GM12878 (cell line): ENCODE measurements at regions not wholly inside any gene's neighbourhood (a gene's known extent, or its start where the extent isn't known, plus 50 kb on each side); places are given as distances from the start of the nearest gene placed in this dataset.

ENCODE experiments used
- ATAC-seq: fragments of 200-7000 bp; cut with Tn5 transposase; 3 replicates; pipeline ENCODE4 v1.9.1; 2020; ENCODE audit warnings: mild to moderate bottlenecking, moderate library complexity
- BruUV-seq: library from RNA; stranded (reverse); fragments of 400-500 nt; replicated peaks from 2 replicates; lab custom pipeline; 2021; lab: Mats Ljungman, UMichigan
- CTCF ChIA-PET: fragments of 300-600 bp; sonication (Branson Sonifier 250); formaldehyde crosslinking; extraction: SDS; loops from one replicate; lab custom pipeline; 2021; ENCODE audit warnings: inconsistent platforms; lab: Yijun Ruan, JAX
- POLR2A ChIA-PET: fragments of 350-600 bp; formaldehyde crosslinking; extraction: SDS; loops from one replicate; lab custom pipeline; 2021; ENCODE audit warnings: inconsistent platforms; lab: Charles Lee
- RAD21 ChIA-PET: fragments of 300-600 bp; sonication (Branson Sonifier 250); formaldehyde crosslinking; loops from one replicate; lab custom pipeline; 2023; ENCODE audit warnings: antibody characterized with exemption; ENCODE audit not compliant: unreplicated experiment; lab: Charles Lee
- SMC1A ChIA-PET: fragments of 300-600 bp; sonication (Branson Sonifier 250); formaldehyde crosslinking; loops from one replicate; lab custom pipeline; 2023; ENCODE audit not compliant: unreplicated experiment, uncharacterized antibody; lab: Charles Lee
- DNase-seq: peaks from one replicate; pipeline ENCODE4 v3.0.0-alpha.2; 2011; ENCODE audit warnings: low read depth, low spot score
- FAIRE-seq: peaks from 3 replicates; lab custom pipeline; 2011; peaks lifted over from hg19 to GRCh38; lab: Jason Lieb, UNC
- H2AFZ ChIP-seq: 2 replicates; pipeline ENCODE4 v1.6.0; 2011; ENCODE audit warnings: low read depth, low read length, control low read depth; ENCODE audit not compliant: control insufficient read depth
- H3K27ac ChIP-seq: 2 replicates; pipeline ENCODE4 v1.5.1; 2011; ENCODE audit warnings: control low read depth; ENCODE audit not compliant: control insufficient read depth, insufficient read depth
- H3K27me3 ChIP-seq, 2 experiments: replicated peaks in 1 of 2; 2 replicates each; pipeline versions ENCODE4 v1.6.0 to v1.6.1; 2011; ENCODE audit warnings: low read length in 1 of 2; ENCODE audit not compliant: control insufficient read depth in 2 of 2, insufficient read depth in 2 of 2
- H3K36me3 ChIP-seq, 2 experiments: 2 replicates each; pipeline ENCODE4 v1.5.1; 2011; ENCODE audit warnings: low read length in 1 of 2; ENCODE audit not compliant: control insufficient read depth in 2 of 2, insufficient read depth in 2 of 2
- H3K4me1 ChIP-seq: 2 replicates; pipeline ENCODE4 v1.6.1; 2011; ENCODE audit warnings: mild to moderate bottlenecking, low read length, moderate library complexity, mixed read lengths; ENCODE audit not compliant: control insufficient read depth, insufficient read depth
- H3K4me2 ChIP-seq: 2 replicates; pipeline ENCODE4 v1.6.0; 2011; ENCODE audit warnings: control low read depth; ENCODE audit not compliant: control insufficient read depth, insufficient read depth
- H3K4me3 ChIP-seq: fragments of 200-600 bp; sonication (generic); 2 replicates; pipeline ENCODE4 v1.5.1; 2016
- H3K79me2 ChIP-seq: 2 replicates; pipeline ENCODE4 v1.6.0; 2011; ENCODE audit warnings: low read length; ENCODE audit not compliant: control insufficient read depth, insufficient read depth
- H3K9ac ChIP-seq: 2 replicates; pipeline ENCODE4 v1.8.0; 2011; ENCODE audit warnings: low read length, control low read depth, mixed read lengths; ENCODE audit not compliant: control insufficient read depth, insufficient read depth
- H3K9me3 ChIP-seq: replicated peaks from 3 replicates; pipeline ENCODE4 v1.5.1; 2011; ENCODE audit warnings: mild to moderate bottlenecking, low read length; ENCODE audit not compliant: control insufficient read depth, insufficient read depth
- H4K20me1 ChIP-seq: 2 replicates; pipeline ENCODE4 v1.6.0; 2011; ENCODE audit not compliant: control insufficient read depth, insufficient read depth
- HDGF ChIP-seq: fragments of 450-650 bp; IDR thresholded peaks from 2 replicates; pipeline ENCODE4 v1.6.1; 2016; ENCODE audit warnings: antibody characterized with exemption
- IKZF1 ChIP-seq: fragments of 450-650 bp; conservative IDR thresholded peaks from 2 replicates; pipeline ENCODE4 v1.6.1; 2017; ENCODE audit warnings: antibody characterized with exemption, mild to moderate bottlenecking
- IRF3 ChIP-seq: fragments of 450-650 bp; IDR thresholded peaks from 2 replicates; pipeline ENCODE4 v1.6.1; 2014; ENCODE audit warnings: mild to moderate bottlenecking
- MXI1 ChIP-seq: fragments of 150-350 bp; IDR thresholded peaks from 2 replicates; pipeline ENCODE4 v1.6.1; 2011; ENCODE audit warnings: low read depth, mild to moderate bottlenecking, inconsistent platforms, low read length, improper control_type of control experiment
- POLR2AphosphoS5 ChIP-seq: IDR thresholded peaks from 2 replicates; pipeline ENCODE4 v1.6.1; 2011; ENCODE audit warnings: mild to moderate bottlenecking, low read length, inconsistent platforms
- RUNX3 ChIP-seq: IDR thresholded peaks from 2 replicates; pipeline ENCODE4 v1.6.1; 2012; ENCODE audit warnings: low read length, inconsistent platforms
- SIN3A ChIP-seq: IDR thresholded peaks from 2 replicates; pipeline ENCODE4 v1.6.1; 2012; ENCODE audit warnings: low read depth, low read length, improper control_type of control experiment
- TBL1XR1 ChIP-seq: IDR thresholded peaks from 2 replicates; pipeline ENCODE4 v1.6.1; 2012; ENCODE audit warnings: low read depth, low read length, improper control_type of control experiment
- ZNF217 ChIP-seq: fragments of 450-650 bp; IDR thresholded peaks from 2 replicates; pipeline ENCODE4 v1.6.1; 2017; ENCODE audit warnings: antibody characterized with exemption, mild to moderate bottlenecking
- ZNF24 ChIP-seq: fragments of 450-650 bp; IDR thresholded peaks from 2 replicates; pipeline ENCODE4 v1.6.1; 2017; ENCODE audit warnings: antibody characterized with exemption, mild to moderate bottlenecking
- WGBS: methylation state at CpG from one replicate; pipeline ENCODE4 v1.1.6; 2016; ENCODE audit warnings: low lambda C conversion rate; ENCODE audit not compliant: insufficient replicate concordance, insufficient coverage; ENCODE audit errors: missing lambda C conversion rate; 5-methylcytosine and 5-hydroxymethylcytosine counted together
- in situ Hi-C: fragments of 300-500 bp; cut with MboI; formaldehyde crosslinking; loops from 9 replicates; pipeline ENCODE4 v1.14.3; 2018; ENCODE audit warnings: mixed read lengths
- intact Hi-C: fragments of 100-400 bp; cut with micrococcal nuclease; formaldehyde crosslinking; loops from one replicate; pipeline ENCODE4 v1.14.2; 2022; ENCODE audit not compliant: unreplicated experiment

DNA sequence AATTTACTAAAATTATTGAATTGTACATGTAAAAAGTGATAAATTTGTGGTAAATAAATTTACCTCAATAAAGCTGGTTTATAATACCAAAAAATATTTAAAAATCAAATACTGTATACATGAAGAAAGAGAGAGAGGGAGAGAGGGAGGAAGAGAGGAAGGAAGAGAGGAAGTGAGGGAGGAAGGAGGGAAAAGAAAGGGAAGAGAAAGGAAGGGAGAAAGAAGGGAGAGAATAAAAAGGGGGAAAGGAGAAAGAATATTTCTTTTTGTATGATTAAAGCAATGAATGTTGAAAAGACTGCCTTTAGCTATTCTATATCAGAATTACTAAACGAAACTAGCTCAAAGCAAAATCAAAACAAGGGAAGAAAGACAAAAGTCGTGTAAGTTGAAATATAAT, 150.0 kb downstream of the LRIG2 start:
- H3K4me2 ChIP-seq = no peak overlapping the region
- no peak for DNase-seq
- H3K4me1 ChIP-seq = peaks cover 6% of the 10 kb centered on the region; the same call in 1 of the 2 replicates
- RAD21 ChIA-PET = interaction anchor here (0.6 kb wide), 1 partner anchor 347 kb away, joined by 4 read pairs; no protein-coding TSS in a partner anchor
- BruUV-seq = no TSS peak
- CTCF ChIA-PET = interaction anchor here (0.9 kb wide), 1 partner anchor 150 kb away, joined by 3 read pairs; the partner anchor contains the start of gene LRIG2
- H3K36me3 ChIP-seq = no peaks in the 10 kb centered on the region
- FAIRE-seq = no peak
- H3K79me2 ChIP-seq = no peaks in the 10 kb centered on the region
- H4K20me1 ChIP-seq = no peaks in the 10 kb centered on the region
- no peak for TF ChIP-seq RUNX3
- TF ChIP-seq POLR2AphosphoS5 = no peak
- no peak for TF ChIP-seq SIN3A
- TF ChIP-seq IRF3 = no peak
- TF ChIP-seq TBL1XR1 = no peak
- TF ChIP-seq HDGF = no peak
- TF ChIP-seq MXI1 = no peak
- no peak for TF ChIP-seq ZNF217
- no peak for TF ChIP-seq ZNF24
- no peak for TF ChIP-seq IKZF1
- no peak overlapping the region for H3K4me3 ChIP-seq
- 35% methylated on average over 2 of the region's 2 CpGs for WGBS
- intact Hi-C loops (no loop called here), in situ Hi-C loops (no loop called here)
- SMC1A ChIA-PET = interaction anchor here (0.7 kb wide), 1 partner anchor 25 kb away, joined by 3 read pairs; no protein-coding TSS in a partner anchor
- H3K9ac ChIP-seq = no peak overlapping the region
- POLR2A ChIA-PET = no interaction called here
- H2AFZ ChIP-seq = no peak overlapping the region
- no peaks in the 10 kb centered on the region; the same call in 2 of the 3 replicates for H3K9me3 ChIP-seq
- H3K27ac ChIP-seq = no peak overlapping the region
- H3K27me3 ChIP-seq = no peaks in the 10 kb centered on the region; a peak in 1 of 4 replicates
- ATAC-seq = no peak
